ENCODE measurements at regions not wholly inside any gene's neighbourhood (a gene's known extent, or its start where the extent isn't known, plus 50 kb on each side); places are given as distances from the start of the nearest gene placed in this dataset.

- Histone ChIP-seq H3K27ac (ENCODE audit: low read depth in 1 of 2, low read length in 2 of 2) (no peak overlapping the region), H3K9ac (ENCODE audit: insufficient read depth, low read length, poor library complexity, severe bottlenecking) (no peak overlapping the region), H3K4me1 (ENCODE audit: control insufficient read depth in 1 of 2, insufficient read depth in 2 of 2, low read length in 2 of 2) (no peaks in the 10 kb centered on the region), H4K20me1 (ENCODE audit: insufficient read depth, low read length) (no peaks in the 10 kb centered on the region), H3K79me2 (ENCODE audit: insufficient read depth, low read length) (no peaks in the 10 kb centered on the region), H3K4me2 (replicated peaks; ENCODE audit: extremely low read depth, low read length, poor library complexity, severe bottlenecking) (no peak overlapping the region), H3K27me3 (ENCODE audit: control insufficient read depth in 2 of 2, insufficient read depth in 2 of 2, low read length in 2 of 2) (no peaks in the 10 kb centered on the region), H3K9me3 (replicated peaks in 1 of 2; ENCODE audit: control insufficient read depth in 1 of 2, insufficient read depth in 1 of 2, low read length in 2 of 2) (no peaks in the 10 kb centered on the region), H3K4me3 (replicated peaks in 1 of 3; ENCODE audit: low read depth in 2 of 3, low read length in 3 of 3) (no peak overlapping the region), H3K36me3 (replicated peaks in 1 of 2; ENCODE audit: control insufficient read depth in 1 of 2, insufficient read depth in 2 of 2, low read length in 2 of 2) (no peaks in the 10 kb centered on the region), H2AFZ (ENCODE audit: insufficient read depth, low read depth, low read length, poor library complexity, severe bottlenecking) (no peak overlapping the region)
- Mint-ChIP-seq H3K36me3 (no peaks in the 10 kb centered on the region), H3K27me3 (ENCODE audit: low read depth in 3 of 3) (peaks cover 2 to 14% (median 6%) of the 10 kb centered on the region in 3 donors), H3K9me3 (peaks cover 0 to 1% (median 0%) of the 10 kb centered on the region in 7 donors), H3K27ac (no peak overlapping the region), H3K4me3 (no peak overlapping the region), H3K4me1 (no peaks in the 10 kb centered on the region)
- no peak for DNase-seq
- intact Hi-C loops (cut with micrococcal nuclease) = no loop called here
- 17% methylated on average over 2 of the region's 2 CpGs for WGBS (ENCODE audit: insufficient coverage)
- no peak for TF ChIP-seq CTCF (IDR thresholded peaks at IDR 0.05)
These were observed 65.3 kb downstream of the CPN2 start for GRCh38 chr3:194285850-194286197.

DNA sequence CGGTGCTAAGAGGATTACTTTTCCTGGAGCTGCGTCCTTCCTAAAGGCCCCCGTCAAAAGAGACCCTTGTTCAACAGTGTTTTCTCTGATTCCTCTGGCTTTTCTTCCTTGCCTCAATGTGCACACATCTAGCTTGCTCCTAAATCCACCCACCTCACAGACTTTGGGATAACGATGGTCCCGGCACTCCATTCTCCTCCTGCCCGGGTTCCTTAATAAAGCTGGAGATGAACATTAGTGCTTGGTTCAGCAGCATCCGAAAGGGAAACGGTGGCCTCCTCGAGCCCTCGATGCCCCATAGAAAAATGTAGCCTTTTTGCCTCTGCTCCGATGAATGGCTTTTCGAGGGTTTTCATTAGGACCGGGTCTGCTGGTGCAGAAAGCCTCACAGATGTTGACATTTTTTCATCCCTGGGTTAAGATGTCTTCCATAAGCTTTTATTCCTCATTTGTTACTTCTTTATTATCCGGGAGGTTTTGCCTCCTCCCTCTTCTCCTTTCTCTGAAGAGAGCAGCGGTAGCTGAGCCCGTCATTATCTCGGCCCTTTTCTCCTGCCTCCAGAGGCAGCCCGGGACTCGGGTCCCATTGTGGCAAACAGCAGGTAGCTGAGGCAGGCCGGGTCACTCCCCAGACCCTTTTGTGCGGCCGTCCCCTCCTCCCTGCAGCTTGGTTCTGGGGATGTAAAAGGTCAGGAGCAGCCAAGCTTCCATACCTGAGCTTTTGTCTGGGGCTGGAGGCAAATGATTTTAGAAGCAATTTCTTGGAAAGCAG is 64.6 kb downstream of the CPN2 start:
- Histone ChIP-seq H4K20me1 (ENCODE audit: insufficient read depth, low read length) (no peaks in the 10 kb centered on the region), H3K36me3 (replicated peaks in 1 of 2; ENCODE audit: control insufficient read depth in 1 of 2, insufficient read depth in 2 of 2, low read length in 2 of 2) (no peaks in the 10 kb centered on the region), H3K4me3 (replicated peaks in 1 of 3; ENCODE audit: low read depth in 2 of 3, low read length in 3 of 3) (no peak overlapping the region), H3K9me3 (replicated peaks in 1 of 2; ENCODE audit: control insufficient read depth in 1 of 2, insufficient read depth in 1 of 2, low read length in 2 of 2) (no peaks in the 10 kb centered on the region), H2AFZ (ENCODE audit: insufficient read depth, low read depth, low read length, poor library complexity, severe bottlenecking) (no peak overlapping the region), H3K27ac (ENCODE audit: low read depth in 1 of 2, low read length in 2 of 2) (no peak overlapping the region), H3K27me3 (ENCODE audit: control insufficient read depth in 2 of 2, insufficient read depth in 2 of 2, low read length in 2 of 2) (no peaks in the 10 kb centered on the region), H3K4me1 (ENCODE audit: control insufficient read depth in 1 of 2, insufficient read depth in 2 of 2, low read length in 2 of 2) (no peaks in the 10 kb centered on the region), H3K9ac (ENCODE audit: insufficient read depth, low read length, poor library complexity, severe bottlenecking) (no peak overlapping the region), H3K4me2 (replicated peaks; ENCODE audit: extremely low read depth, low read length, poor library complexity, severe bottlenecking) (no peak overlapping the region), H3K79me2 (ENCODE audit: insufficient read depth, low read length) (no peaks in the 10 kb centered on the region)
- TF ChIP-seq CTCF (IDR thresholded peaks at IDR 0.05) = no peak
- Mint-ChIP-seq H3K36me3 (no peaks in the 10 kb centered on the region), H3K27me3 (ENCODE audit: low read depth in 3 of 3) (peaks cover 2 to 14% (median 4%) of the 10 kb centered on the region in 3 donors), H3K4me3 (no peak overlapping the region), H3K9me3 (peaks cover 0 to 1% (median 0%) of the 10 kb centered on the region in 7 donors), H3K27ac (no peak overlapping the region), H3K4me1 (no peaks in the 10 kb centered on the region)
- WGBS (ENCODE audit: insufficient coverage) = 93% methylated on average over 19 of the region's 22 CpGs
- DNase-seq = no peak
- intact Hi-C loops (cut with micrococcal nuclease) = no loop called here
